Aorta (tissue), 5 donors: ENCODE measurements at regions not wholly inside any gene's neighbourhood (a gene's known extent, or its start where the extent isn't known, plus 50 kb on each side); places are given as distances from the start of the nearest gene placed in this dataset.
"Not testable (repeated sequence)": the region's sequence is repeated elsewhere in the genome, so short reads cannot be mapped to it uniquely, and the experiment has no call there.

Experiments used
- ATAC-seq: fragments of 200-7000 bp; cut with Tn5 transposase; one replicate; pipeline ENCODE4 v1.9.1; 2022; ENCODE audit warnings: moderate library complexity; ENCODE audit not compliant: low FRiP score
- DNase-seq, 2 donors: peaks; one replicate each; pipeline ENCODE4 v3.0.0-alpha.2; 2020
- H3K27ac ChIP-seq, 2 donors: one replicate each; pipeline ENCODE4 v1.5.1; 2013; ENCODE audit warnings: low read length in 2 of 2, mild to moderate bottlenecking in 2 of 2, moderate library complexity in 2 of 2, control low read depth in 1 of 2, inconsistent platforms in 1 of 2, low read depth in 1 of 2
- H3K27me3 ChIP-seq, 2 donors: one replicate each; pipeline ENCODE4 v1.6.1; 2013; ENCODE audit warnings: control low read depth in 1 of 2, low read length in 1 of 2, mild to moderate bottlenecking in 1 of 2, moderate library complexity in 1 of 2; ENCODE audit not compliant: insufficient read depth in 2 of 2, control insufficient read depth in 1 of 2
- H3K36me3 ChIP-seq, 2 donors: one replicate each; pipeline ENCODE4 v1.6.1; 2013; ENCODE audit warnings: control low read depth in 1 of 2, low read length in 1 of 2, mild to moderate bottlenecking in 1 of 2; ENCODE audit not compliant: insufficient read depth in 2 of 2, control insufficient read depth in 1 of 2
- H3K4me1 ChIP-seq, 2 donors: one replicate each; pipeline ENCODE4 v1.6.1; 2013; ENCODE audit warnings: low read length in 2 of 2, control low read depth in 1 of 2, mild to moderate bottlenecking in 1 of 2, moderate library complexity in 1 of 2; ENCODE audit not compliant: insufficient read depth in 2 of 2, control insufficient read depth in 1 of 2
- H3K4me3 ChIP-seq, 2 donors: one replicate each; pipeline ENCODE4 v1.5.1; 2013; ENCODE audit warnings: low read length in 2 of 2, control low read depth in 1 of 2, mild to moderate bottlenecking in 1 of 2
- H3K9me3 ChIP-seq: one replicate; pipeline ENCODE4 v1.6.1; 2013; ENCODE audit warnings: mild to moderate bottlenecking, low read length; ENCODE audit not compliant: control insufficient read depth
- WGBS, 2 donors: extraction: QIAGEN DNeasy Blood & Tissue Kit; methylation state at CpG; one replicate each; pipeline ENCODE4 v1.1.7; 2013; 5-methylcytosine and 5-hydroxymethylcytosine counted together
- intact Hi-C, 2 donors: fragments of 100-400 bp; cut with DNase I; formaldehyde crosslinking; loops; one replicate each; pipeline versions ENCODE4 v1.14.2 to v1.15.0; 2022
- donor health status: healthy with polysubstance abuse.
- donor health status: Bipolar disorder and iron deficiency.
- donor health status: DM: no; HTN: no; CAD: no.
- donor health status: DM: no; HTN: no; CAD: no.
- donor health status: DM: yes; HTN: yes; CAD: no.

GRCh38 chr16:19959736-19960135, 75.1 kb upstream of the GPRC5B start:
- Histone ChIP-seq H3K27ac (no peak overlapping the region), H3K9me3 (no peaks in the 10 kb centered on the region), H3K4me1 (no peaks in the 10 kb centered on the region), H3K4me3 (no peak overlapping the region), H3K27me3 (no peaks in the 10 kb centered on the region), H3K36me3 (no peaks in the 10 kb centered on the region)
- ATAC-seq (no peak), DNase-seq (no peak)
- WGBS, 2 donors: 75 to 78% methylated on average over 5 of the region's 5 CpGs
- intact Hi-C loops: no loop called here

- H3K27me3 ChIP-seq, H3K4me1 ChIP-seq, DNase-seq, H3K36me3 ChIP-seq, H3K4me3 ChIP-seq, intact Hi-C loops, ATAC-seq, H3K9me3 ChIP-seq, H3K27ac ChIP-seq: not testable (repeated sequence)
- WGBS, 2 donors: 76 to 90% methylated on average over 3 of the region's 3 CpGs
These were observed 71.2 kb upstream of the GPRC5B start for GRCh38 chr16:19955896-19956295.

- ATAC-seq, H3K27me3 ChIP-seq, intact Hi-C loops: not testable (repeated sequence)
These were observed 70.4 kb upstream of the GPRC5B start for GRCh38 chr16:19955084-19955483.

GRCh38 chr16:19948186-19949104, 63.8 kb upstream of the GPRC5B start:
- Histone ChIP-seq H3K27ac (no peak overlapping the region), H3K9me3 (no peaks in the 10 kb centered on the region), H3K27me3 (no peaks in the 10 kb centered on the region), H3K4me1 (no peaks in the 10 kb centered on the region), H3K4me3 (no peak overlapping the region), H3K36me3 (no peaks in the 10 kb centered on the region)
- no peak for ATAC-seq
- DNase-seq: no peak
- WGBS, 2 donors: 24% methylated on average over 8 of the region's 8 CpGs
- intact Hi-C loops: no loop called here

More at GRCh38 chr16:19955084-19955483, 70.4 kb upstream of the GPRC5B start:
- WGBS, 2 donors: 56 to 60% methylated on average over 3 of the region's 3 CpGs
- not testable (repeated sequence) for H3K36me3 ChIP-seq, H3K9me3 ChIP-seq, H3K27ac ChIP-seq, H3K4me1 ChIP-seq, DNase-seq, H3K4me3 ChIP-seq

GRCh38 chr16:19945934-19946333, 61.3 kb upstream of the GPRC5B start:
- DNase-seq: no peak
- Histone ChIP-seq H3K4me1 (no peaks in the 10 kb centered on the region), H3K27ac (no peak overlapping the region), H3K27me3 (no peaks in the 10 kb centered on the region), H3K36me3 (no peaks in the 10 kb centered on the region), H3K9me3 (no peaks in the 10 kb centered on the region), H3K4me3 (no peak overlapping the region)
- ATAC-seq: no peak
- intact Hi-C loops: no loop called here
- 71 to 72% methylated on average over 1 of the region's 1 CpG for WGBS, 2 donors

GRCh38 chr16:19940195-19940594, 55.5 kb upstream of the GPRC5B start:
- no peaks in the 10 kb centered on the region for H3K9me3 ChIP-seq
- no peak overlapping the region for H3K4me3 ChIP-seq
- no peaks in the 10 kb centered on the region for H3K4me1 ChIP-seq
- H3K36me3 ChIP-seq: no peaks in the 10 kb centered on the region
- no peak for DNase-seq
- no peak overlapping the region for H3K27ac ChIP-seq
- intact Hi-C loops: no loop called here
- no peaks in the 10 kb centered on the region for H3K27me3 ChIP-seq
- no peak for ATAC-seq
- 50 to 53% methylated on average over 6 of the region's 6 CpGs for WGBS, 2 donors

- Histone ChIP-seq H3K4me3 (no peak overlapping the region), H3K4me1 (no peaks in the 10 kb centered on the region), H3K36me3 (no peaks in the 10 kb centered on the region), H3K27ac (no peak overlapping the region), H3K27me3 (no peaks in the 10 kb centered on the region), H3K9me3 (no peaks in the 10 kb centered on the region)
- WGBS, 2 donors: 53 to 54% methylated on average over 5 of the region's 5 CpGs
- DNase-seq (no peak), ATAC-seq (no peak)
- intact Hi-C loops: no loop called here
These were observed 54.9 kb upstream of the GPRC5B start for GRCh38 chr16:19939553-19939952.

- WGBS, 2 donors: 64 to 71% methylated on average over 3 of the region's 3 CpGs
- Histone ChIP-seq H3K9me3 (no peaks in the 10 kb centered on the region), H3K27me3 (no peaks in the 10 kb centered on the region), H3K4me1 (no peaks in the 10 kb centered on the region), H3K36me3 (no peaks in the 10 kb centered on the region), H3K4me3 (no peak overlapping the region), H3K27ac (no peak overlapping the region)
- intact Hi-C loops: no loop called here
- DNase-seq (no peak), ATAC-seq (no peak)
These were observed 53.9 kb upstream of the GPRC5B start for GRCh38 chr16:19938536-19938935.

GRCh38 chr16:19936441-19936840, 51.8 kb upstream of the GPRC5B start:
- Histone ChIP-seq H3K27me3 (no peaks in the 10 kb centered on the region), H3K27ac (no peak overlapping the region), H3K36me3 (no peaks in the 10 kb centered on the region), H3K4me1 (no peaks in the 10 kb centered on the region), H3K9me3 (no peaks in the 10 kb centered on the region), H3K4me3 (no peak overlapping the region)
- intact Hi-C loops: no loop called here
- ATAC-seq (no peak), DNase-seq (no peak)
- WGBS, 2 donors: 85 to 89% methylated on average over 3 of the region's 3 CpGs
